Activated CD8-positive, alpha-beta T cell treated with anti-CD3 and anti-CD28 coated beads for 36 hours (primary cell): ENCODE measurements at regions not wholly inside any gene's neighbourhood (a gene's known extent, or its start where the extent isn't known, plus 50 kb on each side); places are given as distances from the start of the nearest gene placed in this dataset.

Experiments
- ATAC-seq: fragments of 200-7000 bp; cut with Tn5 transposase; one replicate; pipeline ENCODE4 v1.10.0; 2021; ENCODE audit warnings: mild to moderate bottlenecking, moderate library complexity
- CTCF ChIA-PET: fragments of 350-600 bp; sonication (Branson Sonifier 250); formaldehyde crosslinking; loops from one replicate; lab custom pipeline; 2021; ENCODE audit warnings: antibody characterized with exemption; lab: Charles Lee
- POLR2A ChIA-PET: fragments of 350-600 bp; sonication (Branson Sonifier 250); formaldehyde crosslinking; loops from one replicate; lab custom pipeline; 2021; ENCODE audit warnings: antibody characterized with exemption; lab: Charles Lee
- DNase-seq: peaks from one replicate; pipeline ENCODE4 v3.0.0-alpha.2; 2020
- H3K27ac Mint-ChIP-seq: one replicate; pipeline ENCODE4 v1.8.0; 2021; ENCODE audit warnings: mild to moderate bottlenecking, mixed read lengths
- H3K27me3 Mint-ChIP-seq: one replicate; pipeline ENCODE4 v1.8.0; 2021; ENCODE audit warnings: mixed read lengths
- H3K36me3 Mint-ChIP-seq: one replicate; pipeline ENCODE4 v1.8.0; 2021; ENCODE audit warnings: low read depth, mixed read lengths
- H3K4me1 Mint-ChIP-seq: one replicate; pipeline ENCODE4 v1.8.0; 2021; ENCODE audit warnings: low read depth, mixed read lengths
- H3K4me3 Mint-ChIP-seq: one replicate; pipeline ENCODE4 v1.8.0; 2021; ENCODE audit warnings: mild to moderate bottlenecking, moderate library complexity, mixed read lengths
- H3K9me3 Mint-ChIP-seq: one replicate; pipeline ENCODE4 v1.8.0; 2021; ENCODE audit warnings: mixed read lengths
- intact Hi-C: fragments of 100-400 bp; cut with micrococcal nuclease; formaldehyde crosslinking; loops from one replicate; pipeline ENCODE4 v1.10.0; 2022
- TF ChIP-seq, protein P1 (sequence below): fragments of 200-600 bp; IDR thresholded peaks from one replicate; pipeline ENCODE4 v1.8.0; 2022; ENCODE audit warnings: antibody characterized with exemption, mild to moderate bottlenecking

DNA sequence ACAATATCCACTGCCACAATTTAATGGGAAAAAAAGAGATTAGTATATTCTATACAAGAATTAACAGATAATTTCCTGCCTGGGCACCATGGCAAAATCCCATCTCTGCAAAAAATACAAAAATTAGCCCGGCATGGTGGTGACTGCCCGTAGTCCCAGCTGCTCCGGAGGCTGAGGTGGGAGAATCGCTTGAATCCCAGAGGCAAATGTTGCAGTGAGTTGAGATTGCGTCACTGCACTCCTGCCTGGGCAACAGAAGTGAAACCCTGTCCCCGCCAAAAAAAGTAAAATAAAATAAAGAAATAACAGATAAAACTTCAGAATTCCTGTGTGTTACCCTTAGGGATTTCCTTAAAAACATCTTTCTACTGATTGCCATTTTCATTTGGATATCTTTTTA is 1194.8 kb upstream of the PIK3C3 start:
- DNase-seq (no peak), ATAC-seq (no peak)
- H3K27me3 Mint-ChIP-seq, result no peaks in the 10 kb centered on the region
- TF ChIP-seq, protein P1, sequence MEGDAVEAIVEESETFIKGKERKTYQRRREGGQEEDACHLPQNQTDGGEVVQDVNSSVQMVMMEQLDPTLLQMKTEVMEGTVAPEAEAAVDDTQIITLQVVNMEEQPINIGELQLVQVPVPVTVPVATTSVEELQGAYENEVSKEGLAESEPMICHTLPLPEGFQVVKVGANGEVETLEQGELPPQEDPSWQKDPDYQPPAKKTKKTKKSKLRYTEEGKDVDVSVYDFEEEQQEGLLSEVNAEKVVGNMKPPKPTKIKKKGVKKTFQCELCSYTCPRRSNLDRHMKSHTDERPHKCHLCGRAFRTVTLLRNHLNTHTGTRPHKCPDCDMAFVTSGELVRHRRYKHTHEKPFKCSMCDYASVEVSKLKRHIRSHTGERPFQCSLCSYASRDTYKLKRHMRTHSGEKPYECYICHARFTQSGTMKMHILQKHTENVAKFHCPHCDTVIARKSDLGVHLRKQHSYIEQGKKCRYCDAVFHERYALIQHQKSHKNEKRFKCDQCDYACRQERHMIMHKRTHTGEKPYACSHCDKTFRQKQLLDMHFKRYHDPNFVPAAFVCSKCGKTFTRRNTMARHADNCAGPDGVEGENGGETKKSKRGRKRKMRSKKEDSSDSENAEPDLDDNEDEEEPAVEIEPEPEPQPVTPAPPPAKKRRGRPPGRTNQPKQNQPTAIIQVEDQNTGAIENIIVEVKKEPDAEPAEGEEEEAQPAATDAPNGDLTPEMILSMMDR, result no peak
- ChIA-PET CTCF (no interaction called here), POLR2A (no interaction called here)
- H3K4me1 Mint-ChIP-seq, result no peaks in the 10 kb centered on the region
- peaks cover 3% of the 10 kb centered on the region for H3K9me3 Mint-ChIP-seq
- no peak overlapping the region for H3K27ac Mint-ChIP-seq
- intact Hi-C loops, result no loop called here
- no peaks in the 10 kb centered on the region for H3K36me3 Mint-ChIP-seq
- H3K4me3 Mint-ChIP-seq, result no peak overlapping the region

DNA sequence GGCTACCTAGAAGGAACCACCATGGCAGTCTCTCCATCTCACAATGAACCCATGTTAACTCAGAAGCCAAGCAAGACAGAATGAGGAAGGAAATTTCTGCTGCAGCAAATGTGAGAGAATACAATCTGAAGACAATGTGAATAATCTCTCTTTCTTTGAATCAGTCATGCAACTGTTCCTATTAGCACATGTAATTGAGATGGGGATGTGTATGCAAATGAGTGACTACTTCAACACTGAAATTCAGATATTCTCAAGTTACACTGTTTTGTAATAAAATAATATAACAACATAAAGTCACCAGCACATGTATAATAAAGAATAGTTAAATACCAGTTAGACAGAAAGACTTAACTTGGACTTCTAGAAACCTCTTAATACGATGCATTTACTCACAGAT is 1200.6 kb upstream of the PIK3C3 start:
- H3K36me3 Mint-ChIP-seq, result no peaks in the 10 kb centered on the region
- H3K4me1 Mint-ChIP-seq, result no peaks in the 10 kb centered on the region
- TF ChIP-seq, protein P1, result no peak
- DNase-seq (no peak), ATAC-seq (no peak)
- H3K9me3 Mint-ChIP-seq, result peaks cover 5% of the 10 kb centered on the region
- H3K27ac Mint-ChIP-seq, result no peak overlapping the region
- CTCF ChIA-PET, result no interaction called here
- no peaks in the 10 kb centered on the region for H3K27me3 Mint-ChIP-seq
- POLR2A ChIA-PET, result no interaction called here
- intact Hi-C loops, result no loop called here
- no peak overlapping the region for H3K4me3 Mint-ChIP-seq

DNA sequence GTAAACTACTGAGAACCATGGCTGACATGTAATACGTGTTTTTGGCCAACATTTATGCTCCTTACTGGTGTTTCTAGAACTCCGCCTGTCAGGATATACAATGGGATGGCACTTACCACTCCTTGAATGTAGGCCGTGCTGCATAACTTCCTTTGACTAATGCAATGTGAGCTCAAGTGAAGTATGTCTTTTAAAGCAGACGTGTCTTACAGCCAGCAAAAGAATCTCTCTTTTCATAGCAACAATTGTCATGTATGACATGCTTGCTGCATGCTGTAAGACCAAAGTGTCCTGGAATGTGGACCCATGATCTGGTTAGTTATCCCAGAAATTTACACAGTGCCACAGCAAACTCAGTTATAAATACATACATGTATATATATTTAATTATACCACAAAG is 1202.7 kb upstream of the PIK3C3 start:
- no peaks in the 10 kb centered on the region for H3K27me3 Mint-ChIP-seq
- intact Hi-C loops, result no loop called here

DNA sequence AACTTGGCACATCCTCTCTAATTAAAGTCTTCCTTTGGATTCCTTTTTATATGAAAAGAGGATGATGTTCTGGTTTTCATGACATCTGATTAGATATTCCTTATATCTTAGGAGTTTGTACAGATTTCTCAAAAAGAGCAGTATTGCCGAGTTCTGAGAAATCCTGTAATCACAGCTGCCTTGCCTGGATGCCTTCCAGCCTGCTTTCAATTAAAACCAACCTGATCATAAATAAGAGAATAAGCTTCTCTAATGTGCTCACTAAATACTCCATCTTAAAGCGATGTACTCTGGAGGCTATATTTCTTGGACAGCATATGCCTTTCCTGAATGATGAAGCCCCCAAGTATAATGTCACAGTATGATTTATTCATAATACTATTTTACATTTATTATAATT is 1203.8 kb upstream of the PIK3C3 start:
- CTCF ChIA-PET, result no interaction called here
- TF ChIP-seq, protein P1, result no peak
- intact Hi-C loops, result no loop called here

More for the DNA sequence above, 1202.7 kb upstream of the PIK3C3 start:
- DNase-seq (no peak), ATAC-seq (no peak)
- TF ChIP-seq, protein P1, result no peak
- H3K4me1 Mint-ChIP-seq, result no peaks in the 10 kb centered on the region
- H3K27ac Mint-ChIP-seq, result no peak overlapping the region
- ChIA-PET POLR2A (no interaction called here), CTCF (no interaction called here)
- H3K36me3 Mint-ChIP-seq, result no peaks in the 10 kb centered on the region
- no peak overlapping the region for H3K4me3 Mint-ChIP-seq
- peaks cover 2% of the 10 kb centered on the region for H3K9me3 Mint-ChIP-seq

DNA sequence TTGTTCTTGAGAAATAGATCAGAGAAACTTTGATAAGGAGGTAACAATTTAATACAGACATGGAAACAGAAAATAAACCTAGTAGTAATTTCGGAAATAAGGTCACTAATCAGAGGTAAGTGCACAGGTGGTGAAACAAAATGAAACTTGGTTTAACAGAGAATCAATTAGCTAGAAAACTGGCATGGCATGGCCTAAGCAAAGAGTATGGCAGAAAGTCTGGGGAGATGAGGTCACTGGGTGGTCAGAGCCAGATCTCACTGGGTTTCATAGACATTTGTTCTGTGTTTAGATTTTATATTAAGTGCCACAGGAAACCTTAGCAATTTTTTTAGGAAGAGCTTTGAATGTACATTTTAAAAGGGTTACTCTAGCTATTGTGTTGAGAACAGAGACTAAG is 1216.0 kb upstream of the PIK3C3 start:
- ChIA-PET POLR2A (no interaction called here), CTCF (no interaction called here)
- Mint-ChIP-seq H3K4me1 (no peaks in the 10 kb centered on the region), H3K9me3 (peaks cover 11% of the 10 kb centered on the region), H3K27me3 (no peaks in the 10 kb centered on the region), H3K4me3 (no peak overlapping the region), H3K27ac (no peak overlapping the region), H3K36me3 (no peaks in the 10 kb centered on the region)
- no peak for ATAC-seq
- DNase-seq, result no peak
- TF ChIP-seq, protein P1, result no peak
- intact Hi-C loops, result no loop called here

More for the DNA sequence above, 1203.8 kb upstream of the PIK3C3 start:
- peaks cover 2% of the 10 kb centered on the region for H3K9me3 Mint-ChIP-seq
- no peak overlapping the region for H3K4me3 Mint-ChIP-seq
- no peaks in the 10 kb centered on the region for H3K36me3 Mint-ChIP-seq
- DNase-seq (no peak), ATAC-seq (no peak)
- H3K4me1 Mint-ChIP-seq, result no peaks in the 10 kb centered on the region
- no peaks in the 10 kb centered on the region for H3K27me3 Mint-ChIP-seq
- H3K27ac Mint-ChIP-seq, result no peak overlapping the region
- POLR2A ChIA-PET, result no interaction called here
